ENCODE measurements at regions not wholly inside any gene's neighbourhood (a gene's known extent, or its start where the extent isn't known, plus 50 kb on each side); places are given as distances from the start of the nearest gene placed in this dataset.

DNA sequence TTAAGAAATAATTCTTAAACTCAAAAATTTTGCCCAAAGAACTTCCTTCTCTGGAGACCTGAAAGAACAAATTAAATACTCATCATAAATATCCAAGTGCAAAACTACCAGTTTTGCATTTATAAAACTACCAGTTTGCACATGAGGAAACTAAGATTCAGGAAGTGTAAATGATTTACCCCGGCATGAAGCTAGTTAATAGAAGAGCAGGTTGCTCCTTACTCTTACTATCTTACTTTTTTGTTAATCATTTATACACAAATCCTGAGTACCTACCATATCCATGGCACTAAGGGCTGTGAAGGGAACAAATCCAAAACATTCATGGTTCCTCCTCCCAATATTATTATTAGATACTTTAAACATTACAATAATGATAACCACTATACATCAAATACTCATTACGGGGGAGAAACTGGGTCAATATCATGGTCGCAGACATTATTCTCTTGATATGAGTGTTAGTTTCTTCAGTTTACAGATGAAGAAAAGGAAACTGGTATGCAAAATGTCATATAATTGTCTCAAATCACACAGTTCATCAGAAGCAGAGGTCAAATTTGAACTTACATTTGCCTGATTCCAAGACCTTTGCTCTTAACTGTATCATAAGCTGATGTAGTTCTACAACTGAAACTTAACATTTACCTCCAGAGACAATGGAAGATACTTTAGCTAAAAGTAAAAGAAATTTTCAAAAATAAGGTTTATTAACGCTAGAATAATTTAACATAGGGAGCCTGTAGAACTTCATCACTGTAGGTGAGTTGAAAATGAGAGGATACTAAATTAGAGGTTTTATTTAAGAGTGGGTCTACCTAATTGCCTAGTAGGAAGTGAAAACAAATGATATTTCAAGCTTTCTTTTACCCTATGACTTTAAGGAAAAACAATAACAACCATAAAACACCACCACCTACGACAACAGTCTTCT, 74.5 kb downstream of the FAM76B start:
- ChIA-PET POLR2A (ENCODE audit: unreplicated experiment) (no interaction called here), CTCF (interaction anchor here (0.6 to 1.7 kb wide), 2 partner anchors 10 to 184 kb away, joined by 3 to 6 read pairs; no protein-coding TSS in a partner anchor)

More for the DNA sequence above, 74.5 kb downstream of the FAM76B start:
- H2AFZ ChIP-seq (replicated peaks; ENCODE audit: low read length, poor library complexity) = no peak overlapping the region
- no peak overlapping the region for H4K5ac ChIP-seq (ENCODE audit: low read depth, low read length)
- H3K9me1 ChIP-seq (ENCODE audit: insufficient read depth, low read length) = no peaks in the 10 kb centered on the region
- no peak overlapping the region for H2AK9ac ChIP-seq (replicated peaks; ENCODE audit: low read depth, low read length, poor library complexity)
- no peak overlapping the region for H2AK5ac ChIP-seq (ENCODE audit: low read depth, low read length)
- no peak for ATAC-seq (ENCODE audit: low read depth)
- H3K4me1 ChIP-seq (ENCODE audit: control insufficient read depth, insufficient read depth, low read length) = no peaks in the 10 kb centered on the region
- no peak overlapping the region for H3K23ac ChIP-seq (ENCODE audit: low read depth, low read length)
- no peak overlapping the region for H2BK120ac ChIP-seq (ENCODE audit: low read depth, low read length)
- no peak for DNase-seq
- in situ Hi-C loops (cut with MboI; ENCODE audit: low sequenced_read_pairs) (no loop called here), intact Hi-C loops (cut with micrococcal nuclease) (no loop called here), dilution Hi-C loops (cut with HindIII; ENCODE audit: low sequenced_read_pairs, unreplicated experiment) (no loop called here)
- no peak overlapping the region for H3K9ac ChIP-seq (ENCODE audit: low read depth, low read length)
- H3K27ac ChIP-seq (ENCODE audit: insufficient read depth, low read length) = no peak overlapping the region
- H3K4me3 ChIP-seq (ENCODE audit: insufficient read depth, low read depth, low read length) = no peak overlapping the region
- no peaks in the 10 kb centered on the region for H4K20me1 ChIP-seq (ENCODE audit: insufficient read depth, low read length)
- no peak overlapping the region for H2BK20ac ChIP-seq (ENCODE audit: low read depth, low read length)
- no peak overlapping the region for H3K56ac ChIP-seq (ENCODE audit: extremely low read depth, insufficient read depth, low read length)
- TF ChIP-seq RCOR1 (IDR thresholded peaks at IDR 0.05; ENCODE audit: insufficient replicate concordance, low read length) (no peak), FOS (IDR thresholded peaks at IDR 0.05; ENCODE audit: low read depth, low read length) (no peak), CHD1 (IDR thresholded peaks at IDR 0.05; ENCODE audit: low read depth, low read length) (no peak), MAZ (IDR thresholded peaks at IDR 0.05; ENCODE audit: borderline replicate concordance, low read depth, low read length) (no peak), MXI1 (IDR thresholded peaks at IDR 0.05; ENCODE audit: borderline replicate concordance, low read depth, low read length) (no peak), SMC3 (IDR thresholded peaks at IDR 0.05; ENCODE audit: low read depth, low read length) (no peak), BHLHE40 (IDR thresholded peaks at IDR 0.05; ENCODE audit: low read depth, low read length) (no peak)
- TF ChIP-seq, protein P1, sequence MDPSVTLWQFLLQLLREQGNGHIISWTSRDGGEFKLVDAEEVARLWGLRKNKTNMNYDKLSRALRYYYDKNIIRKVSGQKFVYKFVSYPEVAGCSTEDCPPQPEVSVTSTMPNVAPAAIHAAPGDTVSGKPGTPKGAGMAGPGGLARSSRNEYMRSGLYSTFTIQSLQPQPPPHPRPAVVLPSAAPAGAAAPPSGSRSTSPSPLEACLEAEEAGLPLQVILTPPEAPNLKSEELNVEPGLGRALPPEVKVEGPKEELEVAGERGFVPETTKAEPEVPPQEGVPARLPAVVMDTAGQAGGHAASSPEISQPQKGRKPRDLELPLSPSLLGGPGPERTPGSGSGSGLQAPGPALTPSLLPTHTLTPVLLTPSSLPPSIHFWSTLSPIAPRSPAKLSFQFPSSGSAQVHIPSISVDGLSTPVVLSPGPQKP (IDR thresholded peaks at IDR 0.05; ENCODE audit: borderline replicate concordance, low read depth, low read length) = no peak
- H2BK5ac ChIP-seq (ENCODE audit: low read depth, low read length, poor library complexity, severe bottlenecking) = no peak overlapping the region
- H2BK15ac ChIP-seq (ENCODE audit: low read depth, low read length) = no peak overlapping the region
- H3K4me2 ChIP-seq (ENCODE audit: low read depth, low read length) = no peak overlapping the region
- no peaks in the 10 kb centered on the region for H3K9me3 ChIP-seq (ENCODE audit: control insufficient read depth, insufficient read depth, low read length)
- H4K91ac ChIP-seq (ENCODE audit: insufficient read depth, low read depth, low read length) = no peak overlapping the region
- H3K79me1 ChIP-seq (ENCODE audit: low read depth in 1 of 2, low read length in 2 of 2) = no peaks in the 10 kb centered on the region
- H3K18ac ChIP-seq (ENCODE audit: low read depth, low read length) = no peak overlapping the region
- H3K36me3 ChIP-seq (ENCODE audit: control insufficient read depth, insufficient read depth, low read length) = no peaks in the 10 kb centered on the region
- H3K4ac ChIP-seq (ENCODE audit: low read depth, low read length) = no peak overlapping the region
- WGBS, 2 experiments (ENCODE audit: extremely low coverage in 2 of 2, insufficient read length in 1 of 2) = no CpG with 5 or more reads among the region's 5 CpGs
- H4K8ac ChIP-seq (ENCODE audit: low read depth in 2 of 2, low read length in 2 of 2) = no peak overlapping the region
- BruUV-seq (replicated peaks) = no TSS peak
- peaks cover 19% of the 10 kb centered on the region for H3K27me3 ChIP-seq (ENCODE audit: control insufficient read depth, insufficient read depth, low read length)
- H3K14ac ChIP-seq (replicated peaks; ENCODE audit: low read depth, low read length) = no peak overlapping the region

Measured in IMR-90 (cell line).